HG03520 (cell line): ENCODE measurements at regions not wholly inside any gene's neighbourhood (a gene's known extent, or its start where the extent isn't known, plus 50 kb on each side); places are given as distances from the start of the nearest gene placed in this dataset.

Experiments used
- ATAC-seq: cut with Tn5 transposase; IDR thresholded peaks from one replicate; pipeline ENCODE4 v1.9.1; 2021; ENCODE audit warnings: mild to moderate bottlenecking, moderate library complexity; ENCODE audit not compliant: unreplicated experiment

DNA sequence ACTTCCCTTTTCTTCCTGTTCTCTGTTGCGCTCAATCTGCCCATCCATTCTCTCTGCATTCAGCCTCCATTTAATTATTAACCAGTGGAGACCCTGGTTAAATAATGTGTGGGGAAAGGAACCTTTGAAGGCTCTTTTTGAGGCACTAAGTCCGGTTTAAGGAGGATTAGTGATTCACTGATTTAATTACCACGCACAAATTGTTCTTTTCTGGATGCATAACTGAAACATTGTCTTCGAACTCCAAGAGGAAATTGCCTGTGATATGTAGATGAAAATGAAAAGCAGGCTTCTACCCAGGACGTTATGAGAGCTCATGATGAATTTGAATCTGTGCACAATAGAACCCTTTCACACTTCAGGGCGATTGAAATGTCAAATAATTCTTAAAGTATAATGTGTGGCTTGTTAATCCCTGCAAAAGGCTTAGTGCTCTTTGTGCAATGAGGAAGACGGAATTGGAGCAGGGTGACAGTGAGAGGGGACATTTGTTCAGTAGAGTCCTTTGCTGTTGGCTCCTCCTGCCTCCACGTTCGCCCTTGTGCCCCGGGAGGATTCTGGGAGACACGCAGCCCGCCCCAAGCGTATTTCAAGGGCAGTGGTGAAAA lies 51.1 kb upstream of the ZNF236 start:
- ATAC-seq, result no peak

DNA sequence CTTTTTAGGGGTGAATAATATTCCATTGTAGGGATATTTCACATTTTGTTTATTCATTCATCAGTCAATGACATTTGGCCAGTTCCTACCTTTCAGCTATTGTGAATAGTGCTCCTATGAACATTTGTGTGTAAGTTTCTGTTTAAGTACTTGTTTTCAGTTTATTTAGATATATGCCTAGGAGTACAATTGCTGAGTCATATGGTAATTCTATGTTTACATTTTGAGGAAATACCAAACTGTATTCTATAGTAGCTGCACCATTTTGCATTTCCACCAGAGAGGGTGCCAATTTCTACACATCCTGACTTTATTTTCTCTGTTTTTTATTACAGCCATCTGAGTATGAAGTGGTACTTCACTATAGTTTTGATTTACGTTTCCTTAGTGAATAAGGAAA lies 54.4 kb upstream of the ZNF236 start:
- no peak for ATAC-seq

DNA sequence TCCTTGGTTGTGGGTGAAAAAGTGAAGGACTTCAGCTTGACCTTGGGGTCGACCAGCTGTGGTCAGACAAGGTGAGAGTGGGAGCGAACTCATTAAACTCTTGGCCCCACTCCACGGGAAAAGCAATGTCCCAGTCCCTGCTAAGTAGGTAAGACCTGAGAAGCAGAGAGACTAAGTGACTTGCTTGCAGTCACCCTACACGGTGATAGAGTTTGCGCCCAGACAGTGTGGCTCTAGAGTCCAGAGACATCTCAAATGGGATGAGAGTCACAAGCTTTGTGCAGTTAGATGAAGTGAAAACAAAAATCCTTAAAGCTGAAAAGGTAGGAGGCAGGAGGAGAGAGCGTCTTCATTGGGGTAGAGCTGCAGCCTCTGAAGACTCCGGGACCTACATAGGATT lies 55.9 kb upstream of the ZNF236 start:
- no peak for ATAC-seq

DNA sequence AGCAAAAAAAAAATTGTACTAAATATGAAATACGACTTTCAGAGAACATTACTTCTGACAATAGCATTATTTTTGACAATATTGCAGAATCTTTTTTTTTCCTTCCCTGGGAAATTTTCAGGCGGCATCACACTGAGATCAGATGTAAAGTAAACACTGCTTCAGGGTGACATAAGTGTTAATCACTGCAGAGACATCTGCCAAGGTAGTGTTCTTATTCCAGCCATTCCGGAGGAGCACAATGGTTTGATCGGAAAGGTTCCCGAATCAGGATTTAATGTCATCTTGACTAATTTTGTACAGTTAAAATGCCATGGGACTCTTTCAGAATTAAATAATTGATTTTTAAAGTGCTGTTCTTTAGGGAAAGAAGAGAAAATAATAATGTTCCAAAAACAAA lies 56.7 kb upstream of the ZNF236 start:
- no peak for ATAC-seq

DNA sequence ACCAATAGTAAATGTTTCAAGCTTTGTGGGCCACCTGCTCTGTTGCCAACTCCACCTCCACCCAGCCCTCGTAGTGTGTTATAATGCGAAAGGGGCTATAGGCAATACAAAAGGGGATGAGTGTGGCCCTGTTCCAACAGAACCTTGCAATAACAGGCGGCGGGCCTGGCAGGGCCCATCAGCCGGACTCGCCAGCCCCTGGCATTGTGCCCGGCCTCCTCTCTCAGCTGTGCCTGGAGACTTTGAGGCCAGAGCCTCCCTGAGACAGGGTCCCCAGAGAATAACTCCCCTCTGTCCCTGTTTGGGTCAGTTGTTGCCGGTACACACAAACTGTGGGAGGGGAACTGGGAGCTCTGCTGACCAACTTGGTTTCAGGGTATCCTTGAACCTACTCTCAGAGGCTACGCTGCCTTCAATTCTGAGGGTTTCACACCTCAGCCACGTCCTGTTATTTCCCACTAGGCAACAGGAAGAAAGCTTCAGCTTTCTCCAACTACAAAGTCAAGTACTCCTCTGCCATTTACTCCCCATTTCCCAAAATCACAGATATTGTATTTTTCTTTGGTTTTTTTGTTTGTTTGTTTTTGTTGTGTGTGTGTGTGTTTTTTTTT lies 58.0 kb upstream of the ZNF236 start:
- no peak for ATAC-seq

DNA sequence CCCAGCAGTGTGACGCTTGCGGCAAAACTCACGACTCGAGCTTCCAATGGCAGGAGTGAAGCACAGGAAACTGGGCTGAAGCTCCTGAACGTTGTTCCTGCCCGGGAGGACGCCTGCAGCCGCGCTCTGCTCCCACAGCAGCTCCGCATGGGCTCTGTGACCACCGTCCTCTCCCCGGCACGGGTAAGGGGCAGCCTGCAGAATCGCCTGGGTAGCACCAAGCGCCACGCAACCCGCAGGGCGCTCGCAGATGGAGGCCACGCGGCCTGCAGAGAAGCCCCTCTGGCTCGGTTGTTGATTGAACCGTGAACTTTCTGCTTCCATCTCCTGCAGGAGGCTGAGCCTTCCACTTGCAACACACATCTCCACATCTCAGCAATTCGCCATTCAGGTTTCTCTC lies 63.3 kb upstream of the ZNF236 start:
- no peak for ATAC-seq

DNA sequence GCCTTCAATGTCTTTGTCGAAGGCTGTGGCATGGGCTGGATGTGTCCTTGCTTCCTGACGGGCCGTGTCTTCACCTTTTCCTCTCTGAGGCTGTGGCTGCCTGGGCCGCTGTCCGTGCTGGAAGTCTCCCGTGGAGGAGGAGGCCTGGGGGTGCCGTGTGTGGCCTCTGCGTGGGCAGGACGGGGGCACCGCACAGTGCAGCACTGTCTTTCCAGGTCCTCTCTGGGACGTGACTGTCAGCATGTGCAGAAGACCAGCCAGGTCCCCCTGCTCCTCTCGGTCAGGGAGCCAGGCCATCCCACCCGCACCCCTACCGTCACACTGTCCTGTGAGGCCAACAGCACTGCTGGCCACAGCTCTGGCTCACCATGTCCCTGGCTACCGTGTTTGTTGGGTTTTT lies 64.4 kb upstream of the ZNF236 start:
- ATAC-seq, result no peak

DNA sequence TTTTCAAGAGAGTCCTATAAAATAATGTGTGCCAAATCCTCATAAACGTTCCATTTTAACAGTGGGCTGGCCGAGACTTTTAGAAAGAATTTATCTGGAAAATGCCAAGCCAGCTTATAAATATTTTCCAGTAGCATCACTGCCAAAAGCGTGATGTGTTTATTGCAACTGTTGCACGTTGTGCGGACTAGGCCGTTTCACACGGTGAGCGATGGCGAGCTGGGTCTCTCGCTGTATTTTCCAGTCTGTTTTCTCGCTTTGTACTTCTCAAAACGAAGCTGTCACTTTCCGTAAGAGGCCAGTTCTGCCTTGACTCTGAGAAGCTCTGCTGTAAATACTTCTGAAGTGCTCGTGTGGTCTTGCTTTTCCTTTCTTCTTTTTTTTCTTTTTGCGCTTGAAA lies 65.0 kb upstream of the ZNF236 start:
- ATAC-seq, result no peak

DNA sequence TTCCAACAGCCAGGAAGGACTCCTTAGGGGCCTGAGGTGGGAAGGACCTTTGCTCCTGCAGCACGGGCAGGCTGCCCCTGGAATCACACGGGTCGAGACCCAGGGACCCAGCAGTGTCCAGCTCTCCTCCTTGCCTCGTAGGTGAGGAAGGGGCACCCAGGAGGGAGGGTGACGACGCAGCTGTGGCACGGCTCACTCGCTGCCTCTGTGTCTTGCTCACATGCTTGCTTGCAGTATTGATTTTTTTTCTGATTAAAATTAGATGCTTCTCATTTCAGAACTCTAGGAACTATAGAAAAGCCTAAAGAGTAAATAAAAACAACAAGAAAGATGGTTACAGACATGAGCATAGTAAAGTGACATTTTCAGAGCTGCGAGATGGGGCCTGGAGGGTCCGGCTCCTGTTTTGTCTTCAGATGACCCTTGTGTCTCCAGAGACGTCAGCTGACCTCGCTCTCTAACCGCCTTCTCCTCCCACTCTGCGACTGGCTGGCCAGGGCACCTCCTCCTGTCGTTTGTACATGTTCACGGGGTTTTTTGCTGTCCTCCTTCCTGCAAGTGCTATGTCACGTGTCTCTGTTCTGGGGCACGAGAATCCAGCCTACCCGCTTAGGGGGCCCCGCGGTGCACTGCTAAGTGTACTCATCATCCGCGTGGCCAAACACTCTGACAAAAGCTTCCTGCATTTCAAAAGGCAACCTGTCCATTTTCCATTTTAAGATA lies 65.7 kb upstream of the ZNF236 start:
- ATAC-seq, result no peak

DNA sequence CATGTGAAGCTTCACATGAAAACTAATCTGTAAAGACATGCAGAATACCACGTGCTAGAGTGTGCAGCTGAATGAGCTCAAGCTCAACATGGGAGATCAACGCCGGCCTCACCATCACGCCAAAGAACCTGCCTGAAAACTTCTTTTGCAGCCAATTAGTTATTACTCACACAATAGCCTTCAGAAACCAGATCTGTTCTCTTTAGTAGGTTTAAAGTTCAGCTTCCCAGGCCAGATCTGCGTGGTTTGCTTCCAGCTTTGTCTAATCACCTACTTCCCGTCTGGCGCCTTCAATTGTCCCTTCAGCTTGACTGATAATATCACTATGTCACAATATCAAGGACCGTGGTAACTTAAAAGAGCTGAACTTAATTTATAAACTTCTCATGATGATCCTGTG lies 68.0 kb upstream of the ZNF236 start:
- ATAC-seq, result no peak

DNA sequence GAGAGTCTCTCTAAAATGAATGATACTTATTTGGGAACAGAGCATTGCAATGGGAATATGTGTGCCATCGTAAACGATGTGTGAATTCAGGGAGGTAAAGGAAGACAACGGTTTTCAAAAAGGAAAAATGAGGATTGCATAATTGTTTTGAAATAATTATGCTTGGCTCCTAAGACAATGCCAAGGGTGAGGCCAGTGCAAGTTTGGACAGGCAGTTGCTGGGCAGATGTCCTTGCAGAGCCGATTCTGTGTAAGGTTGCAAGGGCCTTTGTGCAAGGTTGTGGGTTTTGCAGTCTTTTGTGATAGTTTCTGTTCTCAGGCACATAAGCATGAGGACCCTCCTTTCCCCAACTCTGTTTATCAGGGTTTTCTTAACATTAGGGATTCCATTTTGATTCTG lies 70.0 kb upstream of the ZNF236 start:
- no peak for ATAC-seq

DNA sequence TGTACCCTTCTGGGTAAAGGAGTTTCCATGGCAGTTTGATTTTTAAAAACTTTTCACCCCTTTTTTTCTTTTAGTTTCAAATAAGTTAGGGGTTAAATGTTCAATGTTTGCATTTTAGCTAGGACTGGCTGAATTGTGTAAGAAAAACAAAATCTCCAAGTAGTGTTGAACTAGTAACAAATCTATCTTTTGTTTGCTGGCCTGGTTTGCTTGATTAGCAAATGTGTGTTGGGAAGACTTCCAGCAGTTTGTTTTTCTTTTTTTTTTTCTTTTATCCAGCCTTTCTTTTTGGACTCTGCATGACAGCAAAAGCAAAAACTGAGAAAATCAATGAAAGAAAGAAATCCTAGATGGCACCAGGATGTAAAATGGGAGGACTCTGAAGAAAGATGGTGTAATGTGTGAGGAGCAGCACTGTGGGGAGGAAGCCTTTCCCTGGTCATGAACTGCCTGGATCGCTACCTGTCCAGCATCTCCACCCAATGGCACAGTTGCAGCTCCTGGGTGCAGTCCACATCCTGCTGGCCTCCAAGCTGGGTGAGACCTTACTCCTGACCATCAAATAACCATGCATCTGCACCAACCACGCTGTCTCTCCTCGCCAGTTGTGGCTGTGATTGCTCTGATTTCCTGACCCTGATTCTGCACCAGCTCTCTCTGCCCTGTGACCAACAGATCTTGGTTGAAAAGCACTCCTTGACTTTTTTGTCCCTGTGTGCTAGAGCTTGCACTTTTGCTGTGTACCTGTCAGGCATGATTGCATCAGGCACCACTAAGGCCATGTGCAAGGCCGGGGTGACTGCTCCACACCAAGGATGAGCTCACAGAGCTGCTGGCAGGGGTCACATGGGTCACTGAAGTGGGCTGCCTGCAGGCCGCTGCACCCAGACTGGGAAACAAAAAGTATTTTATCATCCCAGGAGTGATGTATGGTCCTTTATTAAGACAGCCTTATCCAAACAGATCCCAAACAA lies 71.2 kb upstream of the ZNF236 start:
- ATAC-seq, result no peak

DNA sequence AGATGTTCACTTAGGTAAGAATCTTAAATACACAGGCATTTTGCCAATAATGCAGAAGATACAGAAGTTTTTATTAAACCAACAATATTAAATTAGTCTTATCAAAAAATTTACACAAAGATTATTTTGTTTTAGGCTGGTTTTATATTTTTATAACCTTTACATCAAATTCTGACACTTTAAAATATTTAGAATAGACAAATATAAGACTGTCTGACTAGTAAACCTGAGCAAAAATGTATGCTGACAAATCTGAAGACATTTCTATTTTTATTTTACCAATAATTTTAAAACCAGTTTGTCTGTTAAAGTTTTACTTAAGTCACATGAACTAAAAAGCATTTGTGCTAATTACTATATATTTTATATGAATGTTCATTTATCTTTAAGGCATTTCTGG lies 72.1 kb upstream of the ZNF236 start:
- ATAC-seq, result no peak

DNA sequence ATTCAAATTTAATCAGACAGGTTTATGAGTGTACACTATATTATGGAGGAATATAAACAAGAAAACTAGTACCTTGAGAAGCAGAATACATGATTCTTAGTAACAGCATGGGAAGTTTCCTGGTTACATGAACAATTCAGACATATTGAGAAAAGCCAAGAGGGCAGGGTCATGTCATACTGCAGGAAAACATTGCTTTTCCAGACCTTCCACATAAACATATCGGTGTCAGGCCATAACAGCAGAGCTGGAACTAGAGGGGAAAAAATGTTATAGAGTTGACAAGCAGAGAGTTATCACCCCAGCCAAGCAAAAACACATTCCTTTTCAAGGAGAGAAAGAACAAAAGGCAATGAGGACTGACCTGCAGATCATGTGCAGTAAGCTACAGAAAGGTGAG lies 74.7 kb upstream of the ZNF236 start:
- no peak for ATAC-seq

DNA sequence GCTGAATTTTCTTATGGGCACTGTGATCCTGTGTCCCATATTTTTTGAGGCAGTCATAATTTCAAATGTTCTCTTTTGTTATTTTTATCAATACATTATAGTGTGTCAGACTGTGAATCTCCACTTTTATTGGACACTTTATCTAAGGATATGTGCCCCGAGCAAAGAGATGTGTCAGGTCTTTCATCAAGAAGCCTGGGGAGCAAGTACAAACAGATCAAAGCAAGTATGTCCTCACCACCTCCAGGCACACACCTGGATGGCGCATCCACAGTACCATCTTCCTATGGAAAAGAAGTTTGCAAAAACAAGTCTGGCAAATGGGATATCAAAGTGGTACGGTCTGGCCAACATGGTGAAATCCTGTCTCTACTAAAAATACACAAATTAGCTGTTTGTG lies 81.0 kb upstream of the ZNF236 start:
- no peak for ATAC-seq

DNA sequence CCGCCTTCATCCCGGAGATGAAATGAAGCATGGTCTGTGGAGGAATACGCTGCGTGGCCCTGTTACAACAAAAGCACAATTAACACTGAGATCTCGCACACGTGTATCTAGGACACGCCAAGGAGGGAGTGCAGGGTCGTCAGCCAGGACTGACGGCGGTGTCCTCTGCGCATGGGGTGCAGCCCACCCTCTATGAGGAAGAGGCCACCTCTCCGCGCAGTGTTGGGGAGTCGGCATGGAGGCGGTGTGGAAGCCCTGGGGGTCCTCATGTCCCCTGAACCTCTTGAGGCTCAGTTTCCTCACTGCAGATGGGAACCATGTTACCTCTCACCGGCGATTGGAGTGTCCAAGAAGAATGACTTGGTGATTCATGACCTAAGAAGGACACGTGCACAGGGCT lies 86.0 kb upstream of the ZNF236 start:
- ATAC-seq, result no peak

DNA sequence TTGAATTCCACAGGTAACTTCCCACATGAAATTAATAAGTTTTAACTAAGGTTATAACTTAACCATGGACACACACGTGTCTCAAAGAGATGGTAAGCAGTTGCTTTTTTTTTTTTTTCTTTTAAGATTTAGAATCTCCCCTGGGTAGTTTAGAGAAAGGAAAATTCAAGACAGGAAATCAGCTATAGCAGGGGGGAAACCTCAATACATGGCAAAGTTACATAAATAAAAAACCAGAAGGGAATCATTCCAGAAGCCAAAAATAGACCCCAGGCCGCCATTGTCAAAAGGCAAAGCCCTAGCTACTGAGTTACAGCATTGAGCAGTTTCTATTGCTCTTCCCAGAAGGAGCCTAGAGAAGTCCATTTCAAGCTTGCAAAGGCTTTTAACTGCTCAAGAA lies 91.5 kb upstream of the ZNF236 start:
- no peak for ATAC-seq

DNA sequence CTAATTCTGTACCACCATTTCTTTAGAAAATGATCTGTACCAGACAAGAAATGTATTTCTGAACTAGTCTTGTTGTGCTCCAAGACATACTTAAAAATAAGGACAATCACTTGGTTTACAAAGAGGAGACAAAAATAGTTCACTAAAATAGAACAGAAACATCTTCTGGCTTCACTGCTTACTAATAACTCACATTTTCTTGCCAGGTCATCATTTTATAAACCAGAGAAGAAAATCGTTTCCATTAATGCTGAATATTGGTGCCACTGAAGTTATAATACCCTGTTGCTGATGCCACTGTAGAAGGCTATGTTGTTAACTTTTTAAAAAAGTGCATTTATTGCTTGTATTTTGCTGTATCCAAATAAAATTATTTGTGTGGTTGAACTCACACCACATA lies 94.8 kb upstream of the ZNF236 start:
- no peak for ATAC-seq

DNA sequence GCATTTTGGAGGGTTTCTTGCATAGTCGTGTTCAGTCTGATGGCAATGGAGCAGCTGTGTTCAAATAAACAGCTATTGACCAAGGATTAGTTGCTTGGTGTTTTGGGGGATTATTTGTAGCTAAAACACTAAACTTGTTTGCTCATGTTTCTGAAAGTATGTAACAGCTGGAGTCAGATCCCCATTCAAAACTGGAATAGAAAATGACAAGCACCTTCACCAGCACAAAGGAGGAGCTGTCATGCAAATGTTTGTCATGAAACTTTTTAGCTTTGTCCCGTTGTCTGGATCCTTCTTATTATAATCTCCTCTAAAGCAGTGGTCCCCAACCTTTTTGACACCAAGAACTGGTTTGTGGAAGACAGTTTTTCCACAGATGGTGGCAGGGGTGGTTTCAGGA lies 96.9 kb upstream of the ZNF236 start:
- no peak for ATAC-seq

DNA sequence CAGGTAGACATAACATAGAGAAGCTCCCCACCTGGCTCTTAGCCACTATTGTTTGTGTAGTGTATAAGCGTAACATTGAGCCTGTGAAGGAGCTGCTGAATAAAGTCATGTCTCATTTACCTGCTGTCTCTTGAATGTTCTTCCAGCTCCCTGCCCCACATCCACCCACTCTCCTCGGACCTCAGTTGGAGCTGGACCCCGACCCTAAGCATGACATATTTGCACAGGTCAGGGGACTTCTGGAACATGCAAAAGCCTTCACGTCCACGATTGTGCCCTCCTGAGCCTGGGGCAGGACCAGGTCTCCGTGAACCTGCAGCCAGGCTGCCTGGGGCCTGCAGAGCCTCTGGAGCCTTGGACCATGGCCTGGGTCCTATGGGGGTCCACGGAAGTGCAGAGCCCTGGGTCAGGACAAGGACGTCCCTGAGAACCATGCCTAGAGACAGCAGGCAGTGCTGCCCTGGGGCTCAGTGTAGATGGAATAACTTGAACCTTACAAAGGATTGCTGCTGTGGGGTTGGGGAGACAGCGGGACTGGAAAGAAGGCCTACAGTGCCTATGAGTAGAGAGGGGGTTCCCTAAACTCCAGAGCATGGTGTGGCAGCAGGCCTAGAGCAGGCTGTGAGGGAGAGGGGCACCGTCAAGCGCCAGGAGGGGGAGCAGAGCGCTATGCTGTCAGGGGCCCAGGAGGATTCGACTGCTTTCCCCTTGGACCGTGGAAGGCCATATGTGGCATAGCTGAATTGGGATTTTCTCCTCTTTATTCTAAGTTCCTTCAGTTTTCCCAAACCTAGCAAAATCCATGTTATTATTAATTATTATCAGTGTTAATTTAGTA lies 99.9 kb upstream of the ZNF236 start:
- no peak for ATAC-seq
